Fibroblast of lung (primary cell): ENCODE measurements at regions not wholly inside any gene's neighbourhood (a gene's known extent, or its start where the extent isn't known, plus 50 kb on each side); places are given as distances from the start of the nearest gene placed in this dataset.
A peak's percentile ranks its signal among the peaks of the same experiment; 100 is the strongest.

Source experiments
- DNase-seq, 2 donors: peaks; one replicate each; pipeline versions ENCODE4 v3.0.0 to v3.0.0-alpha.2; 2010; ENCODE audit warnings: low read depth in 2 of 2
- H2AFZ ChIP-seq: 2 replicates; pipeline ENCODE4 v1.5.1; 2012; ENCODE audit warnings: low read length, control low read depth, inconsistent platforms
- H3K27ac ChIP-seq: 2 replicates; pipeline ENCODE4 v1.5.1; 2011; ENCODE audit warnings: low read length, control low read depth; ENCODE audit not compliant: insufficient read depth
- H3K27me3 ChIP-seq: 2 replicates; pipeline ENCODE4 v1.5.1; 2011; ENCODE audit warnings: mild to moderate bottlenecking, low read length; ENCODE audit not compliant: control insufficient read depth, insufficient read depth
- H3K36me3 ChIP-seq: 2 replicates; pipeline ENCODE4 v1.5.1; 2011; ENCODE audit warnings: low read length; ENCODE audit not compliant: control insufficient read depth, insufficient read depth
- H3K4me1 ChIP-seq: 2 replicates; pipeline ENCODE4 v1.5.1; 2011; ENCODE audit warnings: low read length; ENCODE audit not compliant: control insufficient read depth, insufficient read depth; ENCODE audit errors: extremely low read depth
- H3K4me2 ChIP-seq: 2 replicates; pipeline ENCODE4 v1.5.1; 2011; ENCODE audit warnings: low read length, control low read depth; ENCODE audit not compliant: insufficient read depth; ENCODE audit errors: extremely low read depth
- H3K4me3 ChIP-seq, 4 experiments: fragments of 200-600 bp in 1 of 4; sonication (generic) in 1 of 4; replicated peaks in 1 of 4; 2 replicates each; pipeline ENCODE4 v1.5.1; 2011 to 2016; ENCODE audit warnings: low read length in 4 of 4, low read depth in 3 of 4, mild to moderate bottlenecking in 3 of 4, control low read depth in 2 of 4, inconsistent platforms in 1 of 4, mixed read lengths in 1 of 4; ENCODE audit not compliant: insufficient read depth in 1 of 4; ENCODE audit errors: control extremely low read depth in 1 of 4
- H3K79me2 ChIP-seq: 2 replicates; pipeline ENCODE4 v1.5.1; 2012; ENCODE audit warnings: mild to moderate bottlenecking, low read length, inconsistent platforms; ENCODE audit not compliant: control insufficient read depth, insufficient read depth
- H3K9ac ChIP-seq: 2 replicates; pipeline ENCODE4 v1.5.1; 2011; ENCODE audit warnings: mild to moderate bottlenecking, low read length, control low read depth; ENCODE audit not compliant: insufficient read depth
- H3K9me3 ChIP-seq: 2 replicates; pipeline ENCODE4 v1.5.1; 2012; ENCODE audit warnings: low read depth, low read length; ENCODE audit not compliant: control insufficient read depth, insufficient read depth
- H4K20me1 ChIP-seq: 2 replicates; pipeline ENCODE4 v1.5.1; 2011; ENCODE audit warnings: low read length; ENCODE audit not compliant: control insufficient read depth, insufficient read depth; ENCODE audit errors: extremely low read depth
- EZH2 ChIP-seq: IDR thresholded peaks from 2 replicates; pipeline ENCODE4 v1.5.1; 2012; ENCODE audit warnings: low read length, control low read depth, mild to moderate bottlenecking; ENCODE audit errors: missing control alignments
- TF ChIP-seq, protein P1 (sequence below), 2 donors: IDR thresholded peaks in 1 of 2; conservative IDR thresholded peaks in 1 of 2; 1 replicate in 1 of 2; 2 replicates in 1 of 2; pipeline ENCODE4 v1.5.1; 2011 to 2012; ENCODE audit warnings: low read length in 2 of 2, control low read depth in 1 of 2, inconsistent platforms in 1 of 2, low read depth in 1 of 2, mild to moderate bottlenecking in 1 of 2

DNA sequence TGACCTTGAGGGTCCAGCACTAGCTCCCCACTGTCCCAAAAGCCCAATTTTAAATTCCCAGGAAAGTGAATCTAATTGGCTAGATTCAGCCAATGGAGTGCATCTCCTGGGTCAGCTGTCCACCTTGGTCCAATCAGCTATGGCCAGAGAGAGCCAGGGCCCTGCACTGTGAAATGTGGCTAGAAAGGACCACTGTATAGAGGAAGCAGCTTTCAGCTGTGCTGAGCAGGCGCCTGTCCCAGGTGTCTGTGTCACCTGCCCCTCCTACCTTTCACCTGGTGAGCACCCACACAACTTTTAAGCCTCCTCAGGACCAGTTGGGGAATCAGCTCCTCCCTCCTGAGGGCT, 186.2 kb downstream of the DRD1 start:
- H2AFZ ChIP-seq: no peak overlapping the region
- no peak overlapping the region for H3K4me3 ChIP-seq
- no peak overlapping the region for H3K27ac ChIP-seq
- no peak overlapping the region for H3K9ac ChIP-seq
- no peaks in the 10 kb centered on the region for H3K36me3 ChIP-seq
- no peaks in the 10 kb centered on the region for H3K79me2 ChIP-seq
- no peak overlapping the region for H3K4me2 ChIP-seq
- no peak for TF ChIP-seq EZH2
- TF ChIP-seq, protein P1, sequence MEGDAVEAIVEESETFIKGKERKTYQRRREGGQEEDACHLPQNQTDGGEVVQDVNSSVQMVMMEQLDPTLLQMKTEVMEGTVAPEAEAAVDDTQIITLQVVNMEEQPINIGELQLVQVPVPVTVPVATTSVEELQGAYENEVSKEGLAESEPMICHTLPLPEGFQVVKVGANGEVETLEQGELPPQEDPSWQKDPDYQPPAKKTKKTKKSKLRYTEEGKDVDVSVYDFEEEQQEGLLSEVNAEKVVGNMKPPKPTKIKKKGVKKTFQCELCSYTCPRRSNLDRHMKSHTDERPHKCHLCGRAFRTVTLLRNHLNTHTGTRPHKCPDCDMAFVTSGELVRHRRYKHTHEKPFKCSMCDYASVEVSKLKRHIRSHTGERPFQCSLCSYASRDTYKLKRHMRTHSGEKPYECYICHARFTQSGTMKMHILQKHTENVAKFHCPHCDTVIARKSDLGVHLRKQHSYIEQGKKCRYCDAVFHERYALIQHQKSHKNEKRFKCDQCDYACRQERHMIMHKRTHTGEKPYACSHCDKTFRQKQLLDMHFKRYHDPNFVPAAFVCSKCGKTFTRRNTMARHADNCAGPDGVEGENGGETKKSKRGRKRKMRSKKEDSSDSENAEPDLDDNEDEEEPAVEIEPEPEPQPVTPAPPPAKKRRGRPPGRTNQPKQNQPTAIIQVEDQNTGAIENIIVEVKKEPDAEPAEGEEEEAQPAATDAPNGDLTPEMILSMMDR (conservative IDR thresholded peaks at IDR 0.05 in 1 of 2, IDR thresholded peaks at IDR 0.05 in 1 of 2; ENCODE audit: low read depth in 1 of 2, low read length in 2 of 2): no peak
- no peaks in the 10 kb centered on the region for H3K9me3 ChIP-seq
- no peaks in the 10 kb centered on the region for H3K4me1 ChIP-seq
- H3K27me3 ChIP-seq: no peaks in the 10 kb centered on the region
- H4K20me1 ChIP-seq: no peaks in the 10 kb centered on the region
- no peak for DNase-seq

DNA sequence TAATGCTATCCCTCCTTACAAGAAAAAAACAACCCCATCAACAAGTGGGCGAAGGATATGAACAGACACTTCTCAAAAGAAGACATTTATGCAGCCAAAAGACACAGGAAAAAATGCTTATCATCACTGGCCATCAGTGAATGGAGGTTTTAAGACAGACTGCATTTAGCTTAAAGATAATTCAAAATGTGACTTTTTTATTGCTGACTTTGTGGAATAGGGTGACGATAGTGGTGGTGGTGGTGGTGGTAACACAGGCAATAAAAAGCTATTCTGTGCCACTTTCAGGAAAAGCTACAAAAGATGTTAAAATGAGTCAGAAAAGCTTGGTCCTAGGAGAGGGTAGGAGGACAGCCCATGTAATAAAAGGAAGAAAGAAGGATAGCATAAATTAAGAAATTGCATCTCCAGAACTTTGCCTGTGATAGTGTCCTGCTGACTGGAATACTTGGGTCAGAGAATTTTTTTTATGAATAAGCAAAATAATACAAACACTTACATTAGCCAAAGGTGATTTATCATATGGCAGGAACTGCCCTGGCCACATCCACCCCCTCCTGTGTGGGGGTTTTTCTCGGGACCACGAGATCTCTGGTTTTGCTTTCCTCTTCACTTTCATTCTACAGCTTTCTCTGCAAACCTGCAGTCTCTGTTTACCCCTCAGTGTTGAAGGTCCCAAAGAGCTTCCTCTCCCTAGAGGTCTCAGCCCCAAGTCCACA, 186.7 kb downstream of the DRD1 start:
- H3K9me3 ChIP-seq: no peaks in the 10 kb centered on the region
- H3K27me3 ChIP-seq: no peaks in the 10 kb centered on the region
- no peak overlapping the region for H3K4me3 ChIP-seq
- no peak for TF ChIP-seq EZH2
- TF ChIP-seq, protein P1 (conservative IDR thresholded peaks at IDR 0.05 in 1 of 2, IDR thresholded peaks at IDR 0.05 in 1 of 2; ENCODE audit: low read depth in 1 of 2, low read length in 2 of 2): no peak
- H3K36me3 ChIP-seq: no peaks in the 10 kb centered on the region
- H2AFZ ChIP-seq: no peak overlapping the region
- no peak overlapping the region for H3K4me2 ChIP-seq
- H3K4me1 ChIP-seq: no peaks in the 10 kb centered on the region
- no peaks in the 10 kb centered on the region for H3K79me2 ChIP-seq
- H3K9ac ChIP-seq: no peak overlapping the region
- DNase-seq: no peak
- H4K20me1 ChIP-seq: no peaks in the 10 kb centered on the region
- H3K27ac ChIP-seq: no peak overlapping the region

DNA sequence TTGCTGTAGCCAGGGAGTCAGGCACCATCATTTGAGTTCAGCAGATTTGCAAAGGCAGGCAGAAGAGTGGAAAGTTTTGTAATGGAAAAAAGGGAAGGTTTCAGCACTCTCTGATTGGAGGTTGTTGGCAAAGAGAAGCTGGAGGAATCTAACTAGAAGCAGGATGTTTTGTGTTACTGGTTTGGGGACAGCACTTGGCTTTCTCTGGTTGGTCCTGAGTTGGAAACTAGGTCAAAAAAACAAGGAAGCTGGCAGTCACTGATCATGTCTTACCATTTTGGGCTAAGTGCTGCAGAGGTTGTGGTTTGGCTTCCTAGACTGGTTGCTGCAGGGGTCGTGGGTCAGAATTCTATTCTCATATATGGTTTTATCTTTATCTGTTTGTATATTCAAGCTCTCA, 189.8 kb downstream of the DRD1 start:
- Histone ChIP-seq H4K20me1 (no peaks in the 10 kb centered on the region), H3K79me2 (no peaks in the 10 kb centered on the region), H3K4me1 (no peaks in the 10 kb centered on the region), H3K27me3 (no peaks in the 10 kb centered on the region), H3K9me3 (no peaks in the 10 kb centered on the region), H3K27ac (no peak overlapping the region), H2AFZ (peak overlapping the region; percentile 1), H3K36me3 (no peaks in the 10 kb centered on the region), H3K4me2 (no peak overlapping the region), H3K4me3 (no peak overlapping the region), H3K9ac (no peak overlapping the region)
- peak; percentile 75 to 87 for DNase-seq
- TF ChIP-seq, protein P1 (conservative IDR thresholded peaks at IDR 0.05 in 1 of 2, IDR thresholded peaks at IDR 0.05 in 1 of 2; ENCODE audit: low read depth in 1 of 2, low read length in 2 of 2): no peak
- TF ChIP-seq EZH2: no peak
